Naive thymus-derived CD4-positive, alpha-beta T cell (primary cell): ENCODE measurements at regions not wholly inside any gene's neighbourhood (a gene's known extent, or its start where the extent isn't known, plus 50 kb on each side); places are given as distances from the start of the nearest gene placed in this dataset.

Source experiments
- ATAC-seq: fragments of 150-1000 bp; cut with Tn5 transposase; 2 replicates; pipeline ENCODE4 v1.10.0; 2021; ENCODE audit warnings: mild to moderate bottlenecking, moderate library complexity
- CTCF ChIA-PET: fragments of 350-600 bp; sonication (Branson Sonifier 250); formaldehyde crosslinking; loops from one replicate; lab custom pipeline; 2021; ENCODE audit warnings: antibody characterized with exemption; lab: Charles Lee
- POLR2A ChIA-PET: fragments of 350-600 bp; sonication (Branson Sonifier 250); formaldehyde crosslinking; loops from one replicate; lab custom pipeline; 2021; ENCODE audit warnings: antibody characterized with exemption, inconsistent platforms; lab: Charles Lee
- DNase-seq, 9 donors: peaks; one replicate each; pipeline versions ENCODE4 v3.0.0 to v3.0.0-alpha.2; 2020 to 2022; ENCODE audit warnings: mixed read lengths in 1 of 9
- H3K27ac ChIP-seq: one replicate; pipeline ENCODE4 v1.7.0; 2013; ENCODE audit warnings: mild to moderate bottlenecking, low read depth, low read length, moderate library complexity
- H3K27me3 ChIP-seq, 2 donors: one replicate each; pipeline ENCODE4 v1.7.0; 2013; ENCODE audit warnings: low read length in 2 of 2, mild to moderate bottlenecking in 2 of 2, moderate library complexity in 2 of 2; ENCODE audit not compliant: control insufficient read depth in 2 of 2, insufficient read depth in 2 of 2
- H3K36me3 ChIP-seq, 3 experiments: 1 replicate in 2 of 3; 2 replicates in 1 of 3; pipeline ENCODE4 v1.7.0; 2013; ENCODE audit warnings: low read length in 3 of 3, mild to moderate bottlenecking in 3 of 3, moderate library complexity in 1 of 3; ENCODE audit not compliant: insufficient read depth in 3 of 3, control insufficient read depth in 2 of 3
- H3K4me1 ChIP-seq, 2 donors: one replicate each; pipeline ENCODE4 v1.7.0; 2013; ENCODE audit warnings: low read length in 2 of 2, mild to moderate bottlenecking in 2 of 2, moderate library complexity in 1 of 2; ENCODE audit not compliant: control insufficient read depth in 2 of 2, insufficient read depth in 2 of 2
- H3K4me3 ChIP-seq: 2 replicates; pipeline ENCODE4 v1.7.0; 2013; ENCODE audit warnings: mild to moderate bottlenecking, low read length
- H3K9me3 ChIP-seq, 3 experiments: 1 replicate in 2 of 3; 2 replicates in 1 of 3; pipeline ENCODE4 v1.7.0; 2013; ENCODE audit warnings: low read length in 3 of 3; ENCODE audit not compliant: control insufficient read depth in 2 of 3
- H3K27ac Mint-ChIP-seq, 9 donors: one replicate each; pipeline ENCODE4 v1.8.0; 2020 to 2022; ENCODE audit warnings: mixed read lengths in 9 of 9, mild to moderate bottlenecking in 8 of 9, moderate library complexity in 5 of 9, inconsistent platforms in 2 of 9
- H3K27me3 Mint-ChIP-seq, 5 donors: one replicate each; pipeline ENCODE4 v1.8.0; 2021 to 2022; ENCODE audit warnings: mixed read lengths in 5 of 5, mild to moderate bottlenecking in 1 of 5
- H3K36me3 Mint-ChIP-seq, 5 donors: one replicate each; pipeline ENCODE4 v1.8.0; 2020 to 2022; ENCODE audit warnings: mixed read lengths in 5 of 5, mild to moderate bottlenecking in 3 of 5, inconsistent platforms in 1 of 5
- H3K4me1 Mint-ChIP-seq, 7 donors: one replicate each; pipeline ENCODE4 v1.8.0; 2020 to 2022; ENCODE audit warnings: mixed read lengths in 7 of 7, mild to moderate bottlenecking in 3 of 7, inconsistent platforms in 1 of 7
- H3K4me3 Mint-ChIP-seq, 10 donors: one replicate each; pipeline ENCODE4 v1.8.0; 2020 to 2022; ENCODE audit warnings: mild to moderate bottlenecking in 10 of 10, mixed read lengths in 10 of 10, moderate library complexity in 6 of 10, inconsistent platforms in 2 of 10
- H3K9me3 Mint-ChIP-seq, 11 donors: one replicate each; pipeline ENCODE4 v1.8.0; 2020 to 2022; ENCODE audit warnings: mixed read lengths in 11 of 11, mild to moderate bottlenecking in 4 of 11, inconsistent platforms in 1 of 11, moderate library complexity in 1 of 11
- intact Hi-C, 2 donors: fragments of 100-400 bp; cut with micrococcal nuclease; formaldehyde crosslinking; loops; one replicate each; pipeline ENCODE4 v1.15.1; 2023

DNA sequence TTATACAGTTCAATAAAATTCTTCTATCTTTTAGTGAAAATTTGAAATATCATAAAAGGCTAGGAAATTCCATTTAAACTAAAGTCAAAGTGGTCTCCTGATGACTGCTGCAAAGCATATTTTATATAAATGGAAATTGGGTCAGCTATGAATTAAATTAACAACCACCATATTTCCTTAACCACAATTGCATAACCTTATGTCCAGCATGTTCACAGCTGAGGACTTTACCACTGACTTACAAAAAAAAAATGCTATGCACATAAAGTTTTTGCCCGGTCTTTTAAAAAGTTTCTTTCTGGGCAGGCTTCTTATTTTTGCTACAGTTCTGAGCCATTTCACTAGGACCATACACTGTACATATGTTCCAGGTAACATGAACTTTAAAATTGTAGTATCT, 208.6 kb upstream of the RGMB start:
- H3K27ac ChIP-seq, result no peak overlapping the region
- H3K36me3 ChIP-seq, result no peaks in the 10 kb centered on the region
- CTCF ChIA-PET, result no interaction called here
- DNase-seq, result no peak
- ATAC-seq, result no peak
- POLR2A ChIA-PET, result no interaction called here
- no peak overlapping the region for H3K27ac Mint-ChIP-seq
- no peaks in the 10 kb centered on the region for H3K4me1 Mint-ChIP-seq
- intact Hi-C loops, result no loop called here
- H3K9me3 Mint-ChIP-seq, result peaks cover 0 to 5% (median 1%) of the 10 kb centered on the region in 11 donors
- no peaks in the 10 kb centered on the region for H3K27me3 ChIP-seq
- H3K36me3 Mint-ChIP-seq, result no peaks in the 10 kb centered on the region
- H3K4me1 ChIP-seq, result no peaks in the 10 kb centered on the region
- no peak overlapping the region for H3K4me3 Mint-ChIP-seq
- H3K4me3 ChIP-seq, result no peak overlapping the region
- H3K27me3 Mint-ChIP-seq, result peaks cover 0 to 11% (median 11%) of the 10 kb centered on the region in 5 donors
- H3K9me3 ChIP-seq, result no peaks in the 10 kb centered on the region

DNA sequence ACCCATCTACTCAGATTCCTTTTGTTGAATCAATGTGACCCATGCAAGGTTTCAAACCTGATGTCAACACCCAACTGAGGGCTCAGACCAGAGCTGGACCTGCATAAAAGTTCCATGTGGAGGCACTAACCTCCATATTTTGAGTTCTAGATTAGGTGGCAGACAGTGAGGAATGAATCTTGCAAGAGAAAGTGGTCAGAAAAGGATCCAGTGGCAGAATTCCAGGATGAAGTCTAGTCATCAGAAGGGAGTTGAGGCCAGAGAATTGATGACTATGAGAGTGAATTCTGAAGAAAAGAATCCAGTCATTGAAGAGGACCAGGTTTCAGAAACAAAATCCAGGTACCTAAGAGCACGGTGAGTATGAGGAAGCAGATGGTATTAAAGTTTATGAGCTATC, 205.1 kb upstream of the RGMB start:
- Mint-ChIP-seq H3K27me3 (peaks cover 0 to 14% (median 8%) of the 10 kb centered on the region in 5 donors), H3K4me3 (no peak overlapping the region), H3K9me3 (peaks cover 0 to 5% (median 2%) of the 10 kb centered on the region in 11 donors), H3K4me1 (no peaks in the 10 kb centered on the region), H3K27ac (peak overlapping the region in 1 of 9 donors; percentile 56), H3K36me3 (no peaks in the 10 kb centered on the region)
- H3K9me3 ChIP-seq, result no peaks in the 10 kb centered on the region
- H3K36me3 ChIP-seq, result no peaks in the 10 kb centered on the region
- POLR2A ChIA-PET, result no interaction called here
- no peaks in the 10 kb centered on the region for H3K4me1 ChIP-seq
- DNase-seq (no peak), ATAC-seq (no peak)
- no peaks in the 10 kb centered on the region for H3K27me3 ChIP-seq
- H3K4me3 ChIP-seq, result no peak overlapping the region
- no peak overlapping the region for H3K27ac ChIP-seq
- CTCF ChIA-PET, result no interaction called here
- intact Hi-C loops, result no loop called here

DNA sequence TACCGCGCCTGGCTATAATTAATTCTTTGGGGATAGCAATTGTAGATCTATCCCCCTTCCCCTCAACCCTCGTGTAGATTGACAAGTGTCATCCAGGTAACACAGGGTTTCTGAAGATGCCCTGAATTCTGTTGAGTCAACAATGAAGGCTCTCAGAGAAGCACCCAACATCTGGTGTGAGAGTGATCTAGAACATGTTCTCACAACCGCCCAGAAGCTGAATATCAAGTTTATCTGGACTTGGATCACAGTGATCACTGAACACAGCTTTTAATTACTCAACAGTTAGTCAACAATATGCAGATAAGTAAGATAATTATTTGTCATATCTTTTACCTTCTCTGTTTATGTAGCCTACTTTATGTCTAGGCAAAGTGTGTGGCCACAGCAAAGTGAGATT, 204.2 kb upstream of the RGMB start:
- Mint-ChIP-seq H3K9me3 (peaks cover 0 to 5% (median 2%) of the 10 kb centered on the region in 11 donors), H3K36me3 (no peaks in the 10 kb centered on the region), H3K27ac (no peak overlapping the region), H3K4me1 (no peaks in the 10 kb centered on the region), H3K27me3 (peaks cover 0 to 11% (median 4%) of the 10 kb centered on the region in 5 donors), H3K4me3 (no peak overlapping the region)
- no peak overlapping the region for H3K27ac ChIP-seq
- no peaks in the 10 kb centered on the region for H3K27me3 ChIP-seq
- H3K9me3 ChIP-seq, result no peaks in the 10 kb centered on the region
- ChIA-PET POLR2A (no interaction called here), CTCF (interaction anchor here (0.7 kb wide), 1 partner anchor 1077 kb away, joined by 4 read pairs; no protein-coding TSS in a partner anchor)
- H3K4me1 ChIP-seq, result no peaks in the 10 kb centered on the region
- ATAC-seq, result no peak
- intact Hi-C loops, result no loop called here
- no peak overlapping the region for H3K4me3 ChIP-seq
- DNase-seq, result no peak
- no peaks in the 10 kb centered on the region for H3K36me3 ChIP-seq

DNA sequence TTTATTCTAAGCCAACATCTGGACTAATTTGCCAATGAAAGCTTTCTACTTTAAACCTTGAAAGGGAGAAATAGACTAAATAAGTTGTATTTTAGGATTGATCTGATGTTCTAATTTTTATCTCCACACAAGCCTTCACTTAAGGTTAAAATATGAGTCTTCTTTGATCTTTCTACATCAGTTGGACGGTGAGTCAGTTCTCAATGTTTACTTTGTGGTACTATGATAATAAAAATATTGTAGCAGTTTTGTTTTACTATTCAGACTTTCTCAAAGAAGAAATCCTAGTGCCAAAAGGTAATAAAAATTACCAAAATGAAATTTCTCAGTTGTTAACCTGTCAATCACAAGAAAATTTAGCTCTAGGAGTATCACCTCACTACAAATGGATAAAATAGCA, 203.5 kb upstream of the RGMB start:
- Mint-ChIP-seq H3K27ac (no peak overlapping the region), H3K9me3 (peaks cover 0 to 5% (median 2%) of the 10 kb centered on the region in 11 donors), H3K4me1 (no peaks in the 10 kb centered on the region), H3K27me3 (peaks cover 0 to 11% (median 4%) of the 10 kb centered on the region in 5 donors), H3K36me3 (no peaks in the 10 kb centered on the region), H3K4me3 (no peak overlapping the region)
- intact Hi-C loops, result no loop called here
- no peak for DNase-seq
- Histone ChIP-seq H3K36me3 (no peaks in the 10 kb centered on the region), H3K27me3 (no peaks in the 10 kb centered on the region), H3K9me3 (no peaks in the 10 kb centered on the region), H3K27ac (no peak overlapping the region), H3K4me3 (no peak overlapping the region), H3K4me1 (no peaks in the 10 kb centered on the region)
- ATAC-seq, result no peak
- POLR2A ChIA-PET, result no interaction called here
- CTCF ChIA-PET, result no interaction called here

DNA sequence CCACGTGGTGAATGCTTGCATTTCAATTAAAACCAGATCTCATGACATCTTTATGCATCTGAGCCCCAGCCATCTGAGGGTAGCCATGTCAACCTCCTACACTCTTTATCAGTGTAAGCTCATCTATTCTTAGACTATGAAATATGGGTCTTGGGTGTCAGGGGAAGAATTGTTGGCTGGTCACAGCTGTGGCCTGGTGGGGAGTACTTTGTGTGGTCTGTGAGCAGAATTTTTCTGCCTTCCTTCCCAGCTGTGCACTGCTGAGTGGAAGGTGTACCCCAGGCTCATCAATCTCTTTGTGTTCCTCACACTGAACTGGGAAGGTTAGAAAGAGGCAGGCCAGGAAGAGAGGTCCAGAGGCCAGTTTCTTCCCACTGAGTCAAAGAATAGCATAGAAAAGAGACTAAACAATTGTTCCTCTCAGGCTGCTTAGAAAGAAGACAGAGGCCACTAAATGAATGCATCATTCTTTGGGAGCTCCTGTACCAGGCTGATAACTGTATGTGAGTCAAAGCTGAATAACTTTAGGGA, 202.7 kb upstream of the RGMB start:
- ChIA-PET POLR2A (no interaction called here), CTCF (interaction anchor here (0.6 kb wide), 1 partner anchor 179 kb away, joined by 3 read pairs; no protein-coding TSS in a partner anchor)
- intact Hi-C loops, result no loop called here
- no peaks in the 10 kb centered on the region for H3K4me1 Mint-ChIP-seq
- Histone ChIP-seq H3K27me3 (no peaks in the 10 kb centered on the region), H3K4me3 (no peak overlapping the region), H3K9me3 (no peaks in the 10 kb centered on the region), H3K4me1 (no peaks in the 10 kb centered on the region), H3K36me3 (no peaks in the 10 kb centered on the region), H3K27ac (no peak overlapping the region)
- no peak overlapping the region for H3K27ac Mint-ChIP-seq
- DNase-seq (no peak), ATAC-seq (no peak)
- peaks cover 0 to 5% (median 2%) of the 10 kb centered on the region in 11 donors for H3K9me3 Mint-ChIP-seq
- H3K27me3 Mint-ChIP-seq, result peaks cover 0 to 11% (median 4%) of the 10 kb centered on the region in 5 donors
- no peak overlapping the region for H3K4me3 Mint-ChIP-seq
- H3K36me3 Mint-ChIP-seq, result no peaks in the 10 kb centered on the region

DNA sequence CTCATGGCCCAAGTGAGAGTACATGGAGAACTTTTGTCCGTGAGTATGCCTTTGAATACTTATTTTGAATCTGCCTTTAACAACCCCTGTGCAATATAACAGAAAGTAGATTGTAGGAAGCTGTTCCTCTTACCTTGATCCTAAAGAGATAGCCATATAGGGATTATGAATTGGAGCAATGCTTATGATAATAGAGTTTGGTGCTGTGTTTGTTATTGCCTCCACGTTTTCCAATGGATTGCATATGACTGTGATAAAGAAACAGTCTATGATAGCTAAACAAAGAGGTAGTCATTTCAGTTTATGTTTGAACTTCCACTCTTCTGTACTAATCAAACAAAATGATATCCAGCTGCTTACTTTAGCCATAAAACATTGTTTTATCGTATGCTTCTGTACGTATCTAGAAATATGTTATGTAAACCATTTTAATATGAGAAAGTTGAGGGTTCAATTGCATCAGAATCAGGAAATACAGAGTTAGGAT, 199.6 kb upstream of the RGMB start:
- Mint-ChIP-seq H3K27ac (no peak overlapping the region), H3K36me3 (no peaks in the 10 kb centered on the region), H3K4me3 (no peak overlapping the region), H3K9me3 (peaks cover 0 to 2% (median 0%) of the 10 kb centered on the region in 11 donors), H3K4me1 (no peaks in the 10 kb centered on the region), H3K27me3 (peaks cover 0 to 7% (median 0%) of the 10 kb centered on the region in 5 donors)
- no peaks in the 10 kb centered on the region for H3K36me3 ChIP-seq
- H3K4me3 ChIP-seq, result no peak overlapping the region
- H3K9me3 ChIP-seq, result no peaks in the 10 kb centered on the region
- H3K4me1 ChIP-seq, result no peaks in the 10 kb centered on the region
- ATAC-seq, result no peak
- no peak overlapping the region for H3K27ac ChIP-seq
- CTCF ChIA-PET, result no interaction called here
- H3K27me3 ChIP-seq, result no peaks in the 10 kb centered on the region
- DNase-seq, result no peak
- POLR2A ChIA-PET, result no interaction called here
- intact Hi-C loops, result no loop called here

DNA sequence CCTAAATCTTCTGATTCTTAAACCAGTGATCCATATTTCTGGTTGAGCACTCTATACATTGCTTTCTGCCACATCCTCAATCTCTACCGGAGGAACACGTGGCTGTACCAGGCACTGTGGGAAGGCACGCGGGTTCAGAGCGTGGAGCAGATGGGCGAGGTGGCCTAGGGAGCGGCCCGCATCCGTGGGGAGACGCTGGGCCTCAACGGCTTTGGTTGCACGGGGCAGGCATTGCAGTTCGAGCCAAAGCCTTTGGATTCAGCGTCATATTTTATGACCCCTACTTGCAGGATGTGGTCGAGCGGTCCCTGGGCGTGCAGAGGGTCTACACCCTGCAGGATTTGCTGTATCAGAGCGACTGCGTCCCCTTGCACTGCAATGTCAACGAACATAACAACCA, 197.2 kb upstream of the RGMB start:
- Histone ChIP-seq H3K36me3 (no peaks in the 10 kb centered on the region), H3K4me1 (no peaks in the 10 kb centered on the region), H3K27me3 (no peaks in the 10 kb centered on the region), H3K4me3 (no peak overlapping the region), H3K27ac (no peak overlapping the region), H3K9me3 (no peaks in the 10 kb centered on the region)
- ATAC-seq, result no peak
- ChIA-PET POLR2A (no interaction called here), CTCF (no interaction called here)
- Mint-ChIP-seq H3K9me3 (peaks cover 0 to 2% (median 0%) of the 10 kb centered on the region in 11 donors), H3K4me1 (no peaks in the 10 kb centered on the region), H3K27ac (no peak overlapping the region), H3K4me3 (no peak overlapping the region), H3K36me3 (no peaks in the 10 kb centered on the region), H3K27me3 (peaks cover 0 to 9% (median 0%) of the 10 kb centered on the region in 5 donors)
- no peak for DNase-seq
- intact Hi-C loops, result no loop called here
